Breast epithelium (tissue), 3 donors: ENCODE measurements at regions not wholly inside any gene's neighbourhood (a gene's known extent, or its start where the extent isn't known, plus 50 kb on each side); places are given as distances from the start of the nearest gene placed in this dataset.

Source experiments
- POLR2A ChIP-seq: fragments of 450-650 bp; IDR thresholded peaks from one replicate; pipeline ENCODE4 v1.6.1; 2016; ENCODE audit warnings: antibody characterized with exemption, mild to moderate bottlenecking, moderate library complexity
- POLR2AphosphoS5 ChIP-seq, 3 donors: sonication (generic); formaldehyde crosslinking; IDR thresholded peaks; one replicate each; pipeline ENCODE4 v1.6.1; 2017; ENCODE audit warnings: antibody characterized with exemption in 3 of 3
- TF ChIP-seq, protein P1 (sequence below), 3 donors: fragments of 450-650 bp; IDR thresholded peaks; one replicate each; pipeline ENCODE4 v1.5.1; 2016 to 2017; ENCODE audit warnings: antibody characterized with exemption in 3 of 3, mild to moderate bottlenecking in 3 of 3, moderate library complexity in 3 of 3

- TF ChIP-seq, protein P1, sequence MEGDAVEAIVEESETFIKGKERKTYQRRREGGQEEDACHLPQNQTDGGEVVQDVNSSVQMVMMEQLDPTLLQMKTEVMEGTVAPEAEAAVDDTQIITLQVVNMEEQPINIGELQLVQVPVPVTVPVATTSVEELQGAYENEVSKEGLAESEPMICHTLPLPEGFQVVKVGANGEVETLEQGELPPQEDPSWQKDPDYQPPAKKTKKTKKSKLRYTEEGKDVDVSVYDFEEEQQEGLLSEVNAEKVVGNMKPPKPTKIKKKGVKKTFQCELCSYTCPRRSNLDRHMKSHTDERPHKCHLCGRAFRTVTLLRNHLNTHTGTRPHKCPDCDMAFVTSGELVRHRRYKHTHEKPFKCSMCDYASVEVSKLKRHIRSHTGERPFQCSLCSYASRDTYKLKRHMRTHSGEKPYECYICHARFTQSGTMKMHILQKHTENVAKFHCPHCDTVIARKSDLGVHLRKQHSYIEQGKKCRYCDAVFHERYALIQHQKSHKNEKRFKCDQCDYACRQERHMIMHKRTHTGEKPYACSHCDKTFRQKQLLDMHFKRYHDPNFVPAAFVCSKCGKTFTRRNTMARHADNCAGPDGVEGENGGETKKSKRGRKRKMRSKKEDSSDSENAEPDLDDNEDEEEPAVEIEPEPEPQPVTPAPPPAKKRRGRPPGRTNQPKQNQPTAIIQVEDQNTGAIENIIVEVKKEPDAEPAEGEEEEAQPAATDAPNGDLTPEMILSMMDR (IDR thresholded peaks at IDR 0.05) = no peak
- TF ChIP-seq POLR2A (no peak), POLR2AphosphoS5 (IDR thresholded peaks at IDR 0.05) (no peak)
Observed at GRCh38 chr12:124445121-124445718, 122.2 kb downstream of the NCOR2 start.
